ENCODE measurements at regions not wholly inside any gene's neighbourhood (a gene's known extent, or its start where the extent isn't known, plus 50 kb on each side); places are given as distances from the start of the nearest gene placed in this dataset.

DNA sequence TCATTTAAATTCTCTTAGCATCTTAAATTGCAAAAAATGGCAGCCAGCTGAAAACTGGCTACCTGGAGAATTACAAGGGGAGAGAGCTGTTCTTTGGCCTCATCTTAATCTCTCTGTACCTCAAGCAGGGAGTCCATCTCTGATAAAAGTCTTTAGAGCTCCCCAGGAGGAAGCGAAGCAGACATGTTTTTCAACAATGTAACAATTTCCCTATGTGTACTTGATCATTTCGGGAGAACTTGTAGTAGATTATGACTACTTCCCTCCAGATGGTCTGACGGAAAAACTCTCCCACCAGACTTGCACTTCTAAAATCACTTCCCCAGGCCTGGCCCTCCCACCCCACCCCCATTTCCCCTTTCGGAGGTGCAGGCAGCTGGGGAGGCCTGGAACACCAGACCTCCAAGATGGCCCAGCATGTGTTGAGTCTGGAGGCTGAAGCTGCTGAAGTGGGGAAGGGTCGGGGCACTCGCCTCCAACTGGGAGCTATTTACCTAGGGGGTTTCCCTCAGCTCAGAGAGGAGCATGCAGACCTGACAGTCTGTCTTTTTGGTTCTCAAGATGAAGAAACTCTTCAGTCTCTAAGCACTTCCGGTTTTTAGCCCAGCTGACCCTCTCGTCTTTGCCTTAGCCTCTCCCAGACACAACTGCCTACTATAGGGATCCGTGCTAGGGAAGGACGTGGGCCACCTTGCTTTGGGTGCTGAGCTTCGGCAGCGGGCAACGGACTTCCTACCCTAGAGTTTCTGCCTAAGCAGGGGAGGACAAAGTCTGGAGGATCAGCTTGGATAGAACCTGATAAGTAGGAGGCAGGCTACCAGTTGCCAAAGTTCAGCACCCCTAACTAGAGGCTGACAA, 164.0 kb upstream of the TBL1XR1 start (continued):
- TF ChIP-seq, protein P1, sequence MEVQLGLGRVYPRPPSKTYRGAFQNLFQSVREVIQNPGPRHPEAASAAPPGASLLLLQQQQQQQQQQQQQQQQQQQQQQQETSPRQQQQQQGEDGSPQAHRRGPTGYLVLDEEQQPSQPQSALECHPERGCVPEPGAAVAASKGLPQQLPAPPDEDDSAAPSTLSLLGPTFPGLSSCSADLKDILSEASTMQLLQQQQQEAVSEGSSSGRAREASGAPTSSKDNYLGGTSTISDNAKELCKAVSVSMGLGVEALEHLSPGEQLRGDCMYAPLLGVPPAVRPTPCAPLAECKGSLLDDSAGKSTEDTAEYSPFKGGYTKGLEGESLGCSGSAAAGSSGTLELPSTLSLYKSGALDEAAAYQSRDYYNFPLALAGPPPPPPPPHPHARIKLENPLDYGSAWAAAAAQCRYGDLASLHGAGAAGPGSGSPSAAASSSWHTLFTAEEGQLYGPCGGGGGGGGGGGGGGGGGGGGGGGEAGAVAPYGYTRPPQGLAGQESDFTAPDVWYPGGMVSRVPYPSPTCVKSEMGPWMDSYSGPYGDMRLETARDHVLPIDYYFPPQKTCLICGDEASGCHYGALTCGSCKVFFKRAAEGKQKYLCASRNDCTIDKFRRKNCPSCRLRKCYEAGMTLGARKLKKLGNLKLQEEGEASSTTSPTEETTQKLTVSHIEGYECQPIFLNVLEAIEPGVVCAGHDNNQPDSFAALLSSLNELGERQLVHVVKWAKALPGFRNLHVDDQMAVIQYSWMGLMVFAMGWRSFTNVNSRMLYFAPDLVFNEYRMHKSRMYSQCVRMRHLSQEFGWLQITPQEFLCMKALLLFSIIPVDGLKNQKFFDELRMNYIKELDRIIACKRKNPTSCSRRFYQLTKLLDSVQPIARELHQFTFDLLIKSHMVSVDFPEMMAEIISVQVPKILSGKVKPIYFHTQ (CRISPR knock-in tag; IDR thresholded peaks at IDR 0.05), result no peak
- no peak for TF ChIP-seq SP1 (CRISPR knock-in tag; conservative IDR thresholded peaks at IDR 0.05)
- TF ChIP-seq GABPB1 (CRISPR knock-in tag; IDR thresholded peaks at IDR 0.05), result no peak
- TF ChIP-seq, protein P2, sequence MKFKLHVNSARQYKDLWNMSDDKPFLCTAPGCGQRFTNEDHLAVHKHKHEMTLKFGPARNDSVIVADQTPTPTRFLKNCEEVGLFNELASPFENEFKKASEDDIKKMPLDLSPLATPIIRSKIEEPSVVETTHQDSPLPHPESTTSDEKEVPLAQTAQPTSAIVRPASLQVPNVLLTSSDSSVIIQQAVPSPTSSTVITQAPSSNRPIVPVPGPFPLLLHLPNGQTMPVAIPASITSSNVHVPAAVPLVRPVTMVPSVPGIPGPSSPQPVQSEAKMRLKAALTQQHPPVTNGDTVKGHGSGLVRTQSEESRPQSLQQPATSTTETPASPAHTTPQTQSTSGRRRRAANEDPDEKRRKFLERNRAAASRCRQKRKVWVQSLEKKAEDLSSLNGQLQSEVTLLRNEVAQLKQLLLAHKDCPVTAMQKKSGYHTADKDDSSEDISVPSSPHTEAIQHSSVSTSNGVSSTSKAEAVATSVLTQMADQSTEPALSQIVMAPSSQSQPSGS (CRISPR knock-in tag; IDR thresholded peaks at IDR 0.05; ENCODE audit: borderline replicate concordance, low read depth), result no peak
- no peak for TF ChIP-seq ZNF396 (CRISPR knock-in tag; IDR thresholded peaks at IDR 0.05; ENCODE audit: borderline replicate concordance)
- no peak for TF ChIP-seq RORB (CRISPR knock-in tag; IDR thresholded peaks at IDR 0.05)

DNA sequence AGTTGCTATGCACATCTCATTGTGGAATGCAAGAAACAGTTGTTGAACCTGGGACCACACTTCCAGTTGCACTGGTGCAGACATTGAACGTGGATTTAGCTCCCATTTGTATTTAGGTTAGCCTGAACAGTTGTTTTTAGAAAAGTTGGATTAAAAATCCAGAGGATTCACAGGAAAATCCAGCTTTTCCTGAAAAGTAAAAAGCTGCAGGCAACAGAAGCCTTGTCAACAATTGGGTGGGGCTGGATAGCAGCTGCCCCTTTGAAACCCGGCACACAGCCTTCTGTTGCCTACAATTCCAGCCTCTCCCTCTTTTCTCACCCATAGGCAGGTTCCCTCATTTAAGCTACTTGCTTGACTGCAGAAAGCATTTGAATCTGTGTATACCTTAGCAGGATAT, 165.3 kb upstream of the TBL1XR1 start:
- Mint-ChIP-seq H3K27me3 (ENCODE audit: low read depth) (peaks cover 3% of the 10 kb centered on the region; the same call in 1 of the 2 replicates), H3K4me1 (peaks cover 40% of the 10 kb centered on the region), H3K9me3 (no peaks in the 10 kb centered on the region), H3K4me3 (no peak overlapping the region), H3K27ac (no peak overlapping the region), H3K36me3 (no peaks in the 10 kb centered on the region)
- TF ChIP-seq, protein P3, sequence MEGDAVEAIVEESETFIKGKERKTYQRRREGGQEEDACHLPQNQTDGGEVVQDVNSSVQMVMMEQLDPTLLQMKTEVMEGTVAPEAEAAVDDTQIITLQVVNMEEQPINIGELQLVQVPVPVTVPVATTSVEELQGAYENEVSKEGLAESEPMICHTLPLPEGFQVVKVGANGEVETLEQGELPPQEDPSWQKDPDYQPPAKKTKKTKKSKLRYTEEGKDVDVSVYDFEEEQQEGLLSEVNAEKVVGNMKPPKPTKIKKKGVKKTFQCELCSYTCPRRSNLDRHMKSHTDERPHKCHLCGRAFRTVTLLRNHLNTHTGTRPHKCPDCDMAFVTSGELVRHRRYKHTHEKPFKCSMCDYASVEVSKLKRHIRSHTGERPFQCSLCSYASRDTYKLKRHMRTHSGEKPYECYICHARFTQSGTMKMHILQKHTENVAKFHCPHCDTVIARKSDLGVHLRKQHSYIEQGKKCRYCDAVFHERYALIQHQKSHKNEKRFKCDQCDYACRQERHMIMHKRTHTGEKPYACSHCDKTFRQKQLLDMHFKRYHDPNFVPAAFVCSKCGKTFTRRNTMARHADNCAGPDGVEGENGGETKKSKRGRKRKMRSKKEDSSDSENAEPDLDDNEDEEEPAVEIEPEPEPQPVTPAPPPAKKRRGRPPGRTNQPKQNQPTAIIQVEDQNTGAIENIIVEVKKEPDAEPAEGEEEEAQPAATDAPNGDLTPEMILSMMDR (IDR thresholded peaks at IDR 0.05), result no peak
- TF ChIP-seq ZNF671 (CRISPR knock-in tag; IDR thresholded peaks at IDR 0.05) (no peak), ZNF138 (CRISPR knock-in tag; conservative IDR thresholded peaks at IDR 0.05) (no peak), ZBTB21 (CRISPR knock-in tag; IDR thresholded peaks at IDR 0.05; ENCODE audit: borderline replicate concordance) (no peak), NR1H2 (CRISPR knock-in tag; IDR thresholded peaks at IDR 0.05) (no peak), SMAD3 (CRISPR knock-in tag; IDR thresholded peaks at IDR 0.05; ENCODE audit: borderline replicate concordance) (no peak), ELF4 (CRISPR knock-in tag; IDR thresholded peaks at IDR 0.05; ENCODE audit: low read depth) (no peak), TEAD4 (CRISPR knock-in tag; IDR thresholded peaks at IDR 0.05) (no peak), TCF7 (CRISPR knock-in tag; IDR thresholded peaks at IDR 0.05; ENCODE audit: low read depth) (no peak), PRRX2 (CRISPR knock-in tag; IDR thresholded peaks at IDR 0.05) (no peak), ZNF317 (CRISPR knock-in tag; IDR thresholded peaks at IDR 0.05; ENCODE audit: borderline replicate concordance, low read depth) (no peak), CREB1 (CRISPR knock-in tag; IDR thresholded peaks at IDR 0.05) (no peak), EMX1 (CRISPR knock-in tag; IDR thresholded peaks at IDR 0.05) (no peak)
- TF ChIP-seq, protein P4, sequence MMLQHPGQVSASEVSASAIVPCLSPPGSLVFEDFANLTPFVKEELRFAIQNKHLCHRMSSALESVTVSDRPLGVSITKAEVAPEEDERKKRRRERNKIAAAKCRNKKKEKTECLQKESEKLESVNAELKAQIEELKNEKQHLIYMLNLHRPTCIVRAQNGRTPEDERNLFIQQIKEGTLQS (CRISPR knock-in tag; conservative IDR thresholded peaks at IDR 0.05), result no peak
- TF ChIP-seq, protein P5, sequence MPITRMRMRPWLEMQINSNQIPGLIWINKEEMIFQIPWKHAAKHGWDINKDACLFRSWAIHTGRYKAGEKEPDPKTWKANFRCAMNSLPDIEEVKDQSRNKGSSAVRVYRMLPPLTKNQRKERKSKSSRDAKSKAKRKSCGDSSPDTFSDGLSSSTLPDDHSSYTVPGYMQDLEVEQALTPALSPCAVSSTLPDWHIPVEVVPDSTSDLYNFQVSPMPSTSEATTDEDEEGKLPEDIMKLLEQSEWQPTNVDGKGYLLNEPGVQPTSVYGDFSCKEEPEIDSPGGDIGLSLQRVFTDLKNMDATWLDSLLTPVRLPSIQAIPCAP (CRISPR knock-in tag; IDR thresholded peaks at IDR 0.05), result no peak
- TF ChIP-seq, protein P6, sequence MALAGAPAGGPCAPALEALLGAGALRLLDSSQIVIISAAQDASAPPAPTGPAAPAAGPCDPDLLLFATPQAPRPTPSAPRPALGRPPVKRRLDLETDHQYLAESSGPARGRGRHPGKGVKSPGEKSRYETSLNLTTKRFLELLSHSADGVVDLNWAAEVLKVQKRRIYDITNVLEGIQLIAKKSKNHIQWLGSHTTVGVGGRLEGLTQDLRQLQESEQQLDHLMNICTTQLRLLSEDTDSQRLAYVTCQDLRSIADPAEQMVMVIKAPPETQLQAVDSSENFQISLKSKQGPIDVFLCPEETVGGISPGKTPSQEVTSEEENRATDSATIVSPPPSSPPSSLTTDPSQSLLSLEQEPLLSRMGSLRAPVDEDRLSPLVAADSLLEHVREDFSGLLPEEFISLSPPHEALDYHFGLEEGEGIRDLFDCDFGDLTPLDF (CRISPR knock-in tag; IDR thresholded peaks at IDR 0.05), result no peak
- TF ChIP-seq, protein P7, sequence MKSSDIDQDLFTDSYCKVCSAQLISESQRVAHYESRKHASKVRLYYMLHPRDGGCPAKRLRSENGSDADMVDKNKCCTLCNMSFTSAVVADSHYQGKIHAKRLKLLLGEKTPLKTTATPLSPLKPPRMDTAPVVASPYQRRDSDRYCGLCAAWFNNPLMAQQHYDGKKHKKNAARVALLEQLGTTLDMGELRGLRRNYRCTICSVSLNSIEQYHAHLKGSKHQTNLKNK (CRISPR knock-in tag; IDR thresholded peaks at IDR 0.05), result no peak
- TF ChIP-seq, protein P8, sequence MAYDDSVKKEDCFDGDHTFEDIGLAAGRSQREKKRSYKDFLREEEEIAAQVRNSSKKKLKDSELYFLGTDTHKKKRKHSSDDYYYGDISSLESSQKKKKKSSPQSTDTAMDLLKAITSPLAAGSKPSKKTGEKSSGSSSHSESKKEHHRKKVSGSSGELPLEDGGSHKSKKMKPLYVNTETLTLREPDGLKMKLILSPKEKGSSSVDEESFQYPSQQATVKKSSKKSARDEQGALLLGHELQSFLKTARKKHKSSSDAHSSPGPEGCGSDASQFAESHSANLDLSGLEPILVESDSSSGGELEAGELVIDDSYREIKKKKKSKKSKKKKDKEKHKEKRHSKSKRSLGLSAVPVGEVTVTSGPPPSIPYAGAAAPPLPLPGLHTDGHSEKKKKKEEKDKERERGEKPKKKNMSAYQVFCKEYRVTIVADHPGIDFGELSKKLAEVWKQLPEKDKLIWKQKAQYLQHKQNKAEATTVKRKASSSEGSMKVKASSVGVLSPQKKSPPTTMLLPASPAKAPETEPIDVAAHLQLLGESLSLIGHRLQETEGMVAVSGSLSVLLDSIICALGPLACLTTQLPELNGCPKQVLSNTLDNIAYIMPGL (CRISPR knock-in tag; IDR thresholded peaks at IDR 0.05), result no peak
- TF ChIP-seq, protein P9, sequence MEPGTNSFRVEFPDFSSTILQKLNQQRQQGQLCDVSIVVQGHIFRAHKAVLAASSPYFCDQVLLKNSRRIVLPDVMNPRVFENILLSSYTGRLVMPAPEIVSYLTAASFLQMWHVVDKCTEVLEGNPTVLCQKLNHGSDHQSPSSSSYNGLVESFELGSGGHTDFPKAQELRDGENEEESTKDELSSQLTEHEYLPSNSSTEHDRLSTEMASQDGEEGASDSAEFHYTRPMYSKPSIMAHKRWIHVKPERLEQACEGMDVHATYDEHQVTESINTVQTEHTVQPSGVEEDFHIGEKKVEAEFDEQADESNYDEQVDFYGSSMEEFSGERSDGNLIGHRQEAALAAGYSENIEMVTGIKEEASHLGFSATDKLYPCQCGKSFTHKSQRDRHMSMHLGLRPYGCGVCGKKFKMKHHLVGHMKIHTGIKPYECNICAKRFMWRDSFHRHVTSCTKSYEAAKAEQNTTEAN (CRISPR knock-in tag; IDR thresholded peaks at IDR 0.05), result no peak
- DNase-seq (ENCODE audit: low spot score), result no peak
- ATAC-seq, result no peak
- CTCF ChIA-PET, result no interaction called here
- POLR2A ChIA-PET, result interaction anchor here (0.6 kb wide), 1 partner anchor 1017 kb away, joined by 6 read pairs; no protein-coding TSS in a partner anchor
